ENCODE measurements at regions not wholly inside any gene's neighbourhood (a gene's known extent, or its start where the extent isn't known, plus 50 kb on each side); places are given as distances from the start of the nearest gene placed in this dataset.

DNA sequence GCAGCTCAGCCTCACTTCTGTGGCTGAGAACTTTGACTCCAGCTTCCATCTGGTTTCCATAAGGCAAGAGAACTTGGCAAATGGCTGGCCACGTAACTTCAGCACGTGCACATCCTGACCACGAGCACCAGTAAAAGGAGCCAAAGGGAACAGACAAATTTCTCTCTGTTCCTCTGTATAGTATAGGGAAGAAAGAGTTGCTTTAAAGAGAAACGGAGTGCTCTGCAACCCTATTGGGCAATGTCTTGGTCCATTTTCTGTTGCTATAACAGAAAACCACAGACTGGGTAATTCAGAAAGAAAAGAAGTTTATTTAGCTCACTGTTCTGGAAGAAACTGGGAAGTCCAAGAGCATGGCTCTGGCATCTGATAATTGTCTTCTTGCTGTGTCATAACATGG, 558.7 kb downstream of the ACTL7B start:
- CTCF ChIA-PET, result no interaction called here
- no peaks in the 10 kb centered on the region for H3K27me3 Mint-ChIP-seq

GRCh38 chr9:108296056-108296455, 559.7 kb downstream of the ACTL7B start:
- Mint-ChIP-seq H3K4me1 (no peaks in the 10 kb centered on the region), H3K27me3 (no peaks in the 10 kb centered on the region), H3K4me3 (no peak overlapping the region), H3K36me3 (no peaks in the 10 kb centered on the region), H3K27ac (no peak overlapping the region), H3K9me3 (peaks cover 3% of the 10 kb centered on the region)
- CTCF ChIA-PET, result no interaction called here
- DNase-seq, result no peak

More for the DNA sequence above, 558.7 kb downstream of the ACTL7B start:
- H3K27ac Mint-ChIP-seq, result no peak overlapping the region
- H3K4me1 Mint-ChIP-seq, result no peaks in the 10 kb centered on the region
- no peaks in the 10 kb centered on the region for H3K36me3 Mint-ChIP-seq
- no peak overlapping the region for H3K4me3 Mint-ChIP-seq
- DNase-seq, result no peak
- H3K9me3 Mint-ChIP-seq, result peaks cover 3% of the 10 kb centered on the region

DNA sequence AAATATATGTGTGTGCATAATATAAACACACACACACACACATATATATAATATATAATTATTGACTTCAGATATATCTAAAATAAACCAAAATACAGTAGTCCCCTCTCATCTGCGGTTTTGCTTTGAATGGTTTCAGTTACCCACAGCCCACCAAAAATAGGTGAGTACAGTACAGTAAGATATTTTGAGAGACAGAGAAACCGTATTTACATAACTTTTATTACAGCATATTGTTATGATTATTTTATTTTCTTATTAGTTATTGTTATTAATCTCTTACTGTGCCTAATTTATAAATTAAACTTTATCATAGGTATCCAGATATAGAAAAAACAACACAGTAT, 564.2 kb downstream of the ACTL7B start:
- Mint-ChIP-seq H3K36me3 (no peaks in the 10 kb centered on the region), H3K27ac (no peak overlapping the region), H3K4me3 (no peak overlapping the region), H3K4me1 (no peaks in the 10 kb centered on the region), H3K9me3 (peaks cover 4% of the 10 kb centered on the region), H3K27me3 (no peaks in the 10 kb centered on the region)
- DNase-seq, result no peak
- CTCF ChIA-PET, result no interaction called here

DNA sequence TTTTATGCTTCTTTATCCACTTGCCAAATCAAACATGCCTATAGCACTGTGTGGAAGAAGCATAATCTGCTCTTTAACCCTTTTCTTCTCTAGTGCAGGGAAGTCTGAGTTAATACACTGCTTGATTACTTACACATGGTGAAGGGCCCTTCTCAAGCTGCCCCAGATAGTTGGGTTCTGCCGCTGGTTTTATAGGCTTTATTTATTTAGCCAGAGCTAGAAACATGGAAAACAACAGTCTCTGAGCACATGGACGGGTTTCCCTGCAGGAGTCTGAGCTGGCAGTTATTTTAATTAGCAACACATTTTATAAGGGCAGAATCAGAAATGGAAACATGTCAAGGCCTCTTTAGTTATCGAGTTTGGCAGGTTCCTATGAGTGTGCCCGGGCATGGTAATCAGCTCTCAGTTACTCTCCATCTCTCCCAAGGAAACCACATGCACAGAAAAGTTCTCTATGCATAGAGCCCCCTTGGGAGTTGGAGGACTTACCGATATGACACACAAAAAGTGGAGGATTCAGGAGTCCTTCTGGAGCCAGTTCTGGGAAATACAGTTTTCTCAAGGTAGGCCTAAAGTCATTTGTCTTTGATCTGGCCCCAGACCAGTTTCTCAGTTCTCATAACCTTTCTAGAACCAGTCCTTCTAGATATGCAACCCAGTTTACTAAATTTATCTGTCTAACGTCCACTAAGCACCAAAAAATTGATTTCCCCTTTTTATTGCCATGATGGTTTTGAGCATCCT, 564.8 kb downstream of the ACTL7B start:
- no peak for DNase-seq
- CTCF ChIA-PET, result no interaction called here
- Mint-ChIP-seq H3K36me3 (no peaks in the 10 kb centered on the region), H3K27me3 (no peaks in the 10 kb centered on the region), H3K27ac (no peak overlapping the region), H3K9me3 (peaks cover 5% of the 10 kb centered on the region), H3K4me3 (no peak overlapping the region), H3K4me1 (no peaks in the 10 kb centered on the region)

DNA sequence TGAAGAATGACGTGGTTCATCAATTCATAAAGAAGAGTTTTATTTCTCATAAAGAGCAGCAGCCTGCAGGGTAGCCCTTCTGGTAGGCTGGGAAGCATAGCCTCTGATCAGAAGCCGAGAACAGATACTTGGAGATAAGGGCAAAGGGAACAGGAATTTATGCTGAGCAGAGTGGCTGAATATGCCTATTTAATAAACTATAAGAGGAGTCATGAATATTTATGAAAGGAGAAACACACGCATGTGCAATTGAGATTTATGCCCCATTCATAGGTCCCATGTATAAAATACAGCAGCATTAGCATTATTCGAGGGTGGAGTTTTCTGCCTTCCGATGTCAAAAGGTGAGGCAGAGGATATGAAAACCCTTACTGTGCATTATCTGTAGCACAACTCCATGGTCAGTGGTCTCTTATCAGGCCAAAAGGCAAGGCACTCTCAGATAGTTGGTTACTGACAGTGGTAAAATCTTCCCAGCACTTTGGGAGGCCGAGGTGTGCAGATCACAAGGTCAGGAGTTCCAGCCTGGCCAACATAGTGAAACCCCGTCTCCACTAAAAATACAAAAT, 569.1 kb downstream of the ACTL7B start:
- CTCF ChIA-PET, result no interaction called here
- Mint-ChIP-seq H3K4me1 (no peaks in the 10 kb centered on the region), H3K27me3 (no peaks in the 10 kb centered on the region)

GRCh38 chr9:108283696-108284095, 572.1 kb downstream of the ACTL7B start:
- DNase-seq, result no peak
- peaks cover 2% of the 10 kb centered on the region for H3K9me3 Mint-ChIP-seq
- H3K36me3 Mint-ChIP-seq, result no peaks in the 10 kb centered on the region
- CTCF ChIA-PET, result interaction anchor here (0.5 to 0.9 kb wide), 2 partner anchors 10 to 287 kb away, joined by 3 read pairs; no protein-coding TSS in a partner anchor
- no peaks in the 10 kb centered on the region for H3K4me1 Mint-ChIP-seq
- no peak overlapping the region for H3K4me3 Mint-ChIP-seq
- no peak overlapping the region for H3K27ac Mint-ChIP-seq
- no peaks in the 10 kb centered on the region for H3K27me3 Mint-ChIP-seq

More for the DNA sequence above, 569.1 kb downstream of the ACTL7B start:
- DNase-seq, result no peak
- H3K9me3 Mint-ChIP-seq, result peaks cover 2% of the 10 kb centered on the region
- H3K36me3 Mint-ChIP-seq, result no peaks in the 10 kb centered on the region
- H3K4me3 Mint-ChIP-seq, result no peak overlapping the region
- H3K27ac Mint-ChIP-seq, result no peak overlapping the region

- no peak overlapping the region for H3K4me3 Mint-ChIP-seq
- no peaks in the 10 kb centered on the region for H3K4me1 Mint-ChIP-seq
- H3K27me3 Mint-ChIP-seq, result no peaks in the 10 kb centered on the region
- H3K27ac Mint-ChIP-seq, result no peak overlapping the region
- no peak for DNase-seq
- H3K36me3 Mint-ChIP-seq, result no peaks in the 10 kb centered on the region
- CTCF ChIA-PET, result no interaction called here
- H3K9me3 Mint-ChIP-seq, result peaks cover 2% of the 10 kb centered on the region
Measured at GRCh38 chr9:108282872-108283271, 572.9 kb downstream of the ACTL7B start.

- H3K9me3 Mint-ChIP-seq, result peaks cover 2% of the 10 kb centered on the region
- no peak overlapping the region for H3K27ac Mint-ChIP-seq
- no peaks in the 10 kb centered on the region for H3K36me3 Mint-ChIP-seq
- DNase-seq, result no peak
- H3K27me3 Mint-ChIP-seq, result no peaks in the 10 kb centered on the region
- no peak overlapping the region for H3K4me3 Mint-ChIP-seq
- no peaks in the 10 kb centered on the region for H3K4me1 Mint-ChIP-seq
- CTCF ChIA-PET, result no interaction called here
Measured at GRCh38 chr9:108281696-108282095, 574.1 kb downstream of the ACTL7B start.

DNA sequence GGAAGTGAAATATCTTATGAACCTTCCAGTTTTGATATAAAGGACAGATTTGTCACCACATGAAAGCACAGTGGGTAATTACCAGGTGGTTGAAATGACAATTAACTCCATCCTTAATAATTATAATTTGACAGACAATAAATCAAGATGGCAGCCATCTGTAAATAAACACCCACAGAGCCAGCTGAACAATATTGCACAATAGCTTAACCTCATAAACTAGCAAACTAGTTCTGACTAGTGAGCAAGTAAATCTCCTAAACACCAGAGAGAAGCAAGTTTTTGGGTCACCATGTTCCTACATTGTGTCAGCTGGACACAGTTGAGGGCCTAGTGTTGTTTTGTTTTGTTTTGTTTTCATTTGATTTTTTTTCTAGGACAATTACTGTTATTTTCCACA, 577.4 kb downstream of the ACTL7B start:
- H3K36me3 Mint-ChIP-seq, result no peaks in the 10 kb centered on the region
- no peaks in the 10 kb centered on the region for H3K27me3 Mint-ChIP-seq
- no peak for DNase-seq
- no peak overlapping the region for H3K27ac Mint-ChIP-seq
- CTCF ChIA-PET, result no interaction called here
- H3K4me1 Mint-ChIP-seq, result no peaks in the 10 kb centered on the region
- no peaks in the 10 kb centered on the region for H3K9me3 Mint-ChIP-seq
- no peak overlapping the region for H3K4me3 Mint-ChIP-seq

DNA sequence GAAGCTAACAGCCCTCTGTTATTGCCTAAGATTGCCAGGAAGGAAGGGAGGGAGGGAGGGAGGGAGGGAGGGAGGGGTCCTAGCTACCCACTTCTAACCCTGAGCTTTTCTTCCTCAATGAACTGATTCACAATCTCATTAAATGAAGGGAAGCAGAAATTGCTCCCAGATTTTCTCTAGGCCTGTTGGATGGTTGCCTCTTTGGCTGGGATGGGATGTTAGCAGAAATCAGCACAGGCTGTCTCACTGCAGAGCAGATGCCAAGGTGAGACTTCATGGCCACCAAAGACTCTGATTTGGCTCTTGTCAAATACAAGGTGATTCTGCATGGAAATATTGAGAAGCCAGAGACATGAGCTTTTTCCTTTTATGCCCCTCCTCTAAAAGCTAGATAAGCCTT, 578.6 kb downstream of the ACTL7B start:
- no peaks in the 10 kb centered on the region for H3K4me1 Mint-ChIP-seq
- H3K36me3 Mint-ChIP-seq, result no peaks in the 10 kb centered on the region
- no peak overlapping the region for H3K4me3 Mint-ChIP-seq
- DNase-seq, result no peak
- peaks cover 2% of the 10 kb centered on the region for H3K9me3 Mint-ChIP-seq
- no peak overlapping the region for H3K27ac Mint-ChIP-seq
- no peaks in the 10 kb centered on the region for H3K27me3 Mint-ChIP-seq
- CTCF ChIA-PET, result no interaction called here

DNA sequence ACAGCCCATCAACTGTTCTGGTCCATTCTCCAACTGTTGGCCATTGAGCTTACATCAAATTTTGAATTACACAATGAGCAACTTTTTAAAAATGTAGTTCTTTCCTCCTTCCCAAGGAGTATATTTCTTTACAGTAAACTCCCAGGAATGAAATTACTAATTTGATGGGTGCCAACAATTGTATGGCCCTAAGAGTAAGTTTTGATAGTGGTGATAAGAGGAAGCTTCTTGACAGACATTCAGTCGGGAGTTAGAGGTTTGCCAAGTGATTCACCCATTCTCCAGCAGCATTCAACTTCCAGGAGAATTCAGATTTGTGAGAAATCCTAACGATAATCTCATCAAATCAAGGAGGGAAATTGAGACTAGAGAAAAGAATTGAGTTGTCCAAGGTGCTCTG, 579.9 kb downstream of the ACTL7B start:
- H3K9me3 Mint-ChIP-seq, result peaks cover 6% of the 10 kb centered on the region
- no peak overlapping the region for H3K27ac Mint-ChIP-seq
- no peaks in the 10 kb centered on the region for H3K4me1 Mint-ChIP-seq
- no peaks in the 10 kb centered on the region for H3K27me3 Mint-ChIP-seq
- DNase-seq, result no peak
- no peak overlapping the region for H3K4me3 Mint-ChIP-seq
- CTCF ChIA-PET, result no interaction called here
- H3K36me3 Mint-ChIP-seq, result no peaks in the 10 kb centered on the region

GRCh38 chr9:108274971-108275370, 580.8 kb downstream of the ACTL7B start:
- Mint-ChIP-seq H3K9me3 (peaks cover 6% of the 10 kb centered on the region), H3K27me3 (no peaks in the 10 kb centered on the region), H3K4me3 (no peak overlapping the region), H3K27ac (no peak overlapping the region), H3K4me1 (no peaks in the 10 kb centered on the region), H3K36me3 (no peaks in the 10 kb centered on the region)
- CTCF ChIA-PET, result no interaction called here
- DNase-seq, result no peak

- Mint-ChIP-seq H3K36me3 (no peaks in the 10 kb centered on the region), H3K4me3 (no peak overlapping the region), H3K27ac (no peak overlapping the region), H3K27me3 (no peaks in the 10 kb centered on the region), H3K4me1 (no peaks in the 10 kb centered on the region), H3K9me3 (peaks cover 8% of the 10 kb centered on the region)
- DNase-seq, result no peak
- CTCF ChIA-PET, result no interaction called here
Measured at GRCh38 chr9:108273988-108274387, 581.8 kb downstream of the ACTL7B start.

DNA sequence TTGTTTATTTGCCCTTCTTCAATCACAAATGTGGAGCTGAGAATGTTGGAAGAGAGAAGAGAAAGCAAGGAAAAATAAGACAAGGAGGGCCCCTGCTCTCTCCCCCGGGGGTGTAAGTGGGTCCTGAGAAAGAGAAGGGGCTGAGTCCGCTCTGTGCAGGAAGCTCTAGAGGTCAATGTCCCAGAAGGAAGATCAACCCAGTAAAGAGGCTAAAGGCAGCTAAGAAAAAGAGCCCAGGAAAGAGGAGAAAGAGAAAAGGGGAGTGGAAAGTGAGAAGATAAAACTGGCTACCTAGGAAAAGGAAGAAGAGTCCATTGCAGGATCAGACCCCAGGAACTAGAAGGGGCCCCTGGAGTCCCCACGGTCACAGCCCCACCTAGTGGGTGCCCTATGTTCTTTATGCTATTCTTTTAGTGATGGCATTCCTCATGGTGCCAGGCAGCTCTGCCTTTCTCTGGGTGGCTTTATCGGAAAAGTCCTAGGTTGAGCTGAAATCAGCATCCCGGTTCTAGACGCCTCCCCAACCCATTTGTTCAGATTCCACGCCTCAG, 583.4 kb downstream of the ACTL7B start:
- Mint-ChIP-seq H3K27me3 (no peaks in the 10 kb centered on the region), H3K36me3 (no peaks in the 10 kb centered on the region), H3K9me3 (peaks cover 11% of the 10 kb centered on the region), H3K4me3 (no peak overlapping the region), H3K4me1 (no peaks in the 10 kb centered on the region), H3K27ac (no peak overlapping the region)
- no peak for DNase-seq
- CTCF ChIA-PET, result no interaction called here

GRCh38 chr9:108271646-108272348, 584.0 kb downstream of the ACTL7B start:
- Mint-ChIP-seq H3K27ac (no peak overlapping the region), H3K36me3 (no peaks in the 10 kb centered on the region), H3K4me1 (no peaks in the 10 kb centered on the region), H3K27me3 (no peaks in the 10 kb centered on the region), H3K9me3 (peaks cover 11% of the 10 kb centered on the region), H3K4me3 (no peak overlapping the region)
- DNase-seq, result no peak
- CTCF ChIA-PET, result interaction anchor here (0.6 kb wide), 1 partner anchor 1511 kb away, joined by 4 read pairs; no protein-coding TSS in a partner anchor
